ENCODE measurements at regions not wholly inside any gene's neighbourhood (a gene's known extent, or its start where the extent isn't known, plus 50 kb on each side); places are given as distances from the start of the nearest gene placed in this dataset.

GRCh38 chr4:22957774-22958309 lies 265.1 kb downstream of the GBA3 start:
- Mint-ChIP-seq H3K4me1 (ENCODE audit: insufficient read depth, unreplicated experiment) (peaks cover 5% of the 10 kb centered on the region), H3K9me3 (ENCODE audit: unreplicated experiment) (no peaks in the 10 kb centered on the region), H3K27ac (ENCODE audit: low read depth, unreplicated experiment) (no peak overlapping the region), H3K4me3 (ENCODE audit: unreplicated experiment) (no peak overlapping the region), H3K27me3 (ENCODE audit: insufficient read depth, unreplicated experiment) (no peaks in the 10 kb centered on the region), H3K36me3 (ENCODE audit: insufficient read depth, unreplicated experiment) (no peaks in the 10 kb centered on the region)
- intact Hi-C loops (cut with micrococcal nuclease): no loop called here
- no peak for DNase-seq (ENCODE audit: unreplicated experiment)
- POLR2A ChIA-PET: interaction anchor here (0.7 kb wide), 1 partner anchor 109 kb away, joined by 3 read pairs; no protein-coding TSS in a partner anchor
- TF ChIP-seq CTCF (IDR thresholded peaks at IDR 0.05; ENCODE audit: unreplicated experiment): no peak
- no TSS peak for BruUV-seq (replicated peaks)
- CTCF ChIA-PET: interaction anchor here (1.3 kb wide), 1 partner anchor 644 kb away, joined by 3 read pairs; no protein-coding TSS in a partner anchor

- ChIA-PET CTCF (interaction anchor here (2.2 kb wide), 1 partner anchor 52 kb away, joined by 7 read pairs; no protein-coding TSS in a partner anchor), POLR2A (no interaction called here)
- Mint-ChIP-seq H3K36me3 (ENCODE audit: insufficient read depth, unreplicated experiment) (no peaks in the 10 kb centered on the region), H3K9me3 (ENCODE audit: unreplicated experiment) (no peaks in the 10 kb centered on the region), H3K27me3 (ENCODE audit: insufficient read depth, unreplicated experiment) (no peaks in the 10 kb centered on the region), H3K4me1 (ENCODE audit: insufficient read depth, unreplicated experiment) (no peaks in the 10 kb centered on the region), H3K4me3 (ENCODE audit: unreplicated experiment) (no peak overlapping the region), H3K27ac (ENCODE audit: low read depth, unreplicated experiment) (no peak overlapping the region)
- BruUV-seq (replicated peaks): no TSS peak
- TF ChIP-seq CTCF (IDR thresholded peaks at IDR 0.05; ENCODE audit: unreplicated experiment): no peak
- intact Hi-C loops (cut with micrococcal nuclease): no loop called here
- DNase-seq (ENCODE audit: unreplicated experiment): no peak
These were observed 256.6 kb downstream of the GBA3 start for GRCh38 chr4:22949161-22949855.

GRCh38 chr4:22947851-22948250 lies 255.1 kb downstream of the GBA3 start:
- intact Hi-C loops (cut with micrococcal nuclease): no loop called here
- BruUV-seq (replicated peaks): no TSS peak
- Mint-ChIP-seq H3K27ac (ENCODE audit: low read depth, unreplicated experiment) (no peak overlapping the region), H3K36me3 (ENCODE audit: insufficient read depth, unreplicated experiment) (no peaks in the 10 kb centered on the region), H3K9me3 (ENCODE audit: unreplicated experiment) (no peaks in the 10 kb centered on the region), H3K27me3 (ENCODE audit: insufficient read depth, unreplicated experiment) (no peaks in the 10 kb centered on the region), H3K4me1 (ENCODE audit: insufficient read depth, unreplicated experiment) (no peaks in the 10 kb centered on the region), H3K4me3 (ENCODE audit: unreplicated experiment) (no peak overlapping the region)
- no peak for DNase-seq (ENCODE audit: unreplicated experiment)
- TF ChIP-seq CTCF (IDR thresholded peaks at IDR 0.05; ENCODE audit: unreplicated experiment): no peak
- POLR2A ChIA-PET: no interaction called here
- CTCF ChIA-PET: interaction anchor here (0.5 kb wide), 1 partner anchor 88 kb away, joined by 4 read pairs; no protein-coding TSS in a partner anchor

- no peak for DNase-seq (ENCODE audit: unreplicated experiment)
- Mint-ChIP-seq H3K9me3 (ENCODE audit: unreplicated experiment) (no peaks in the 10 kb centered on the region), H3K4me3 (ENCODE audit: unreplicated experiment) (no peak overlapping the region), H3K27me3 (ENCODE audit: insufficient read depth, unreplicated experiment) (no peaks in the 10 kb centered on the region), H3K27ac (ENCODE audit: low read depth, unreplicated experiment) (no peak overlapping the region), H3K36me3 (ENCODE audit: insufficient read depth, unreplicated experiment) (no peaks in the 10 kb centered on the region), H3K4me1 (ENCODE audit: insufficient read depth, unreplicated experiment) (no peaks in the 10 kb centered on the region)
- BruUV-seq (replicated peaks): no TSS peak
- no peak for TF ChIP-seq CTCF (IDR thresholded peaks at IDR 0.05; ENCODE audit: unreplicated experiment)
- POLR2A ChIA-PET: no interaction called here
- CTCF ChIA-PET: no interaction called here
- intact Hi-C loops (cut with micrococcal nuclease): no loop called here
These were observed 250.3 kb downstream of the GBA3 start for GRCh38 chr4:22942920-22943559.
